ENCODE measurements at regions not wholly inside any gene's neighbourhood (a gene's known extent, or its start where the extent isn't known, plus 50 kb on each side); places are given as distances from the start of the nearest gene placed in this dataset.
"Not testable (repeated sequence)": the region's sequence is repeated elsewhere in the genome, so short reads cannot be mapped to it uniquely, and the experiment has no call there.

DNA sequence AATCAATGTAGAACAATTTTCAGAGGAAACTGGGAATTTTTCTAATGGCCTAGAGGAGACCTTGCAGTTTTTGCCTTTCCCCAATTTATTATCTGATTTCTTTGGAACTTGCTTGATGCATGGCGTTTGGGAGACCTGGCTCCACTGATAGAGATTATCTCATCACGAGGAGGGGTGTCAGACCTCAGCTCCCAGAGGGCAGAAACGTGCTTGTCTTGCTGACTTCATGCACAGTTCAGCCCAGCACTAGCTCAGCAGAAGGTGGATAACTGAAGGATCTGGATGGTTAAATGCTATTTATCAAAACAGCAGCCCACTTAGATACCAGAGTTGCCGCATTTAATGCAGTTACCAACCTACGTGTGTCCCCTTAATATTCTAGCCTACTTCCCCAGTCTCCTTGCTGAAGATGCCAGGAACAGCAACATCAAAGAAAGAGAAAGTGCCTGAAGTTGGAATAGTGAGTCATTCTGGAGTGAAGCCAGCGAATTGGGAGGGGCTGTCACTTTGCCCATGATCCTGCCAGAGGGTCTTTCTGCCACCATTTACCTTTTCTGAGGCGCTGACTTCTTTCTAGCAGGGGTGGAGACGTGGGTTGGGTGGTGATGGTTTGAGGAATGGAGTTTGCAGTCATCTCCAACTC is 133.5 kb upstream of the CADM1 start:
- no peak for DNase-seq

DNA sequence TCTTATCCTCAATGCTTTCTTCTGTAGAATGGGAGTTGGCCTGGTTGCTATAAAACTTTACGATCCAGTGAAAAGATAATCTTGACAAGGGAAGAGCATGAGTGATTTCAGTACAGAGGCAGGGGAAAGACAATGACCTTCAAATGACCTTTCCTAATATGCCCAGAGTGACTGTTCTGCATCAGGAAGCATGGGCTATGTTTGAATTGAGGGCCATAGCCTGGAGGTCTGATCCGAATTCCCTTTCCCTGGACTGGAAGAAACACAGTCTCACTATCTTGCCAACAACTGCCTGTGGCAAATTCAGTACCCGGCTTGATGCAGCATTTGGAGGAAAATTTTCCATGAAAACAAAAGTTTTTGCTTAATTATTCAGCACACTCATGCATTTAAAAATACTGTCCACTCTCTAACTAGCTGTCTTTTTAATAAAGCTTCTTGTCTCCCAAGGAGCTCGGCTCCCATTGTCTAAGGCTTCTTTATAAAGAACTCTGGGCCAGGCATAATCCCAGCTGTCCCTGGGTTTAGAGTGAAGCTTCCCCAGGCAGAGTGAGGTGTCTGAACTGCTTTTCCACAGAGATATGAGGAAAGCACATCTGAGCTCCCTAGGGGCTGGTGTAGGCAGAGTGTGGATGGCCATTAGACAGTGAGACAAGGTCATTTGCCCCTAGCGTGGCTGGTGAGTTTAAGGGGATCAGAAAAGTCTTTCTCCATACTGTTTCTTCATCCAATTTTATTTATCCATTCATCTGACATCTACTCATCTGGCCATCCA is 132.7 kb upstream of the CADM1 start:
- DNase-seq = no peak

DNA sequence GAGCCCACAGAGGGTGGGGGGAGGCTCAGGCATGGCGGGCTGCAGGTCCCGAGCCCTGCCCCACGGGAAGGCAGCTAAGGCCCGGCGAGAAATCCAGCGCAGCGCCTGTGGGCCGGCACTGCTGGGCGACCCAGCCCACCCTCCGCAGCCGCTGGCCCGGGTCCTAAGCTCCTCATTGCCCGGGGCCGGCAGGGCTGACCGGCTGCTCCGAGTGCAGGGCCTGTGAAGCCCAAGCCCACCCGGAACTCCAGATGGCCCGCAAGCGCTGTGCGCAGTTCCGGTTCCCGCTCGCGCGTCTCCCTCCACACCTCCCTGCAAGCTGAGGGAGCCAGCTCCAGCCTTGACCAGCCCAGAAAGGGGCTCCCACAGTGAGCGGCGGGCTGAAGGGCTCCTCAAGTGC is 129.8 kb upstream of the CADM1 start:
- DNase-seq = not testable (repeated sequence)

DNA sequence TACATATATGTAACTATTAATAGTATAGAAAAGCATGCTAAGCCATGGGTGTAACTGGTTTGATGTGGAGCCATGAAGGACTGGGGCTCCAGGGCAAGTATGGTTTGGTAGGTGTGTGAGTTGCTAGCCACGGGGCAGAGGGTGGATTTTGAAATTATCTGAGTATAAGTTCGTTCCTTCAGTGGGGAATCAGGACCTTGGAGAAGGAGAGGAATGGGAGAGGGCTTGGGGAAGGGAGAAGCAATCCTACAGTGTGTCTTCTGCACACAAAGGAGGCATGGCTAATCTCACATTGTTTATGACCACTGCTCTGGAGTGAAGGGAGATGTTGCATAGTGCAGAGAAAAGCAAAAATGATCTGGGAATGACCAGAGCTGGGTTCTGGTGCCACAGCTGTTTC is 127.8 kb upstream of the CADM1 start:
- no peak for DNase-seq

DNA sequence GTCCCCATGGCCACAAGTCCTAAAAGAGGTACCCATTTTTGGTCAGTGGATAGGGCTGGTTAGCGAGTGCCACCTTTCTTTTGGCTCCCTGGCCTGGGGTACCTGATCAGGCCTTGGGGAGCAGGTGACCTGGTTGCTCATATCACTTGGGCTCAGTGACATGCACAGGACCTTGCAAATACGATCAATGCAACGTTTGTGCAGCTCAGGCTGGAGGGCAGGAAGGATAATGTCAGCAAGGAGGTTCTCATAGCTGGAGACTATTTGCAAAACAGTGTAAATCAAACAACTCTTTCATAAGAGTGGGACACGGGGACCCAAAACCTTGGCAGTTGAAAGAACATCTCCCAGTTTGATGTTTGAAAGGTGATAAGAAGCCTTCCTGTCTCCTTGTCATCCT is 127.4 kb upstream of the CADM1 start:
- no peak for DNase-seq

DNA sequence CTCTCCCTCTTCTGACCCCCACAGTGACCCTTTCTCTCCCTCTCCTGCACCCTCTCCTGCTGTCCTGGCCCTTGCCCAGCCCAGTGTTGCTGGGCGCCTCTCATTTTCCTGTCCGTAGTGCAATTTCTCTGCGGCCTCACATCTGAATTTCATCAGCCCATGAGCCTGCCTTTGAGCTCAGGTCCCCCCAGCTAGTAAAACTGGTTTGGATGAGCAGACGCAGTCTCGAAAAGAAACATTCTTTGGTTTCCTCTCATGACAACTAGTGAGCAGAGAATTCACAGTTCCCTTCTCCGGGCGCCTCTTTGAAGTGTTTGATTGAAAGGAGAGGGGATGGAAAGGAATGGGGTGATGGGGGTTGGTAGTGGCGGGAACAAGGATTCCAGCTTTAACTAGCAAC is 126.0 kb upstream of the CADM1 start:
- DNase-seq = no peak

DNA sequence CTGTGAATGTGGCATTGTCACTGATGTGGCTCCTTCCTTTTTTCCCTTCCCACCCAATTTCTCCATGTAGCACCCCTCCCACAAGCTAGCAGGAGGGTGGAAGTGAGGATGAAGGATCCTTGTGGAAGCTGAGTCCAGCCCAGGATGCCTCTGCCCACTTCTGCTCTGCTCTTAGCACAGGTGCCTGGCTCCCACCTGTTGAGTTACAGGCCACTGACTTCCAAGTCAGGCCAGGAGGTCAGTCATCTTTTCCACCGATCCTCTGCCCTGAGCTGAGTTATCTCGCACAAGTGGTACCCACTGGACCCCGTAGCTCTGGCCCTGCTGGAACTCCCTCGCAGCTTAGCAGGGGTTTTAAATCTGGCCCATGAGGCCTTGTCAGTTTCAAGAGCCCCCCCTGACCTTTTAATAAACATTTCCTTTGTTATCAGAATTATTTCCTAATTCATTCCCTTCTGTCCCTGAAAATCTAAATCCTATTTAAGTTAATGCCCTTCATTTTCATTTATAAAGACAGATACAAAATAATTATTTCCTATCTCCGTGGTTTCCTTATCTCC is 125.3 kb upstream of the CADM1 start:
- no peak for DNase-seq

DNA sequence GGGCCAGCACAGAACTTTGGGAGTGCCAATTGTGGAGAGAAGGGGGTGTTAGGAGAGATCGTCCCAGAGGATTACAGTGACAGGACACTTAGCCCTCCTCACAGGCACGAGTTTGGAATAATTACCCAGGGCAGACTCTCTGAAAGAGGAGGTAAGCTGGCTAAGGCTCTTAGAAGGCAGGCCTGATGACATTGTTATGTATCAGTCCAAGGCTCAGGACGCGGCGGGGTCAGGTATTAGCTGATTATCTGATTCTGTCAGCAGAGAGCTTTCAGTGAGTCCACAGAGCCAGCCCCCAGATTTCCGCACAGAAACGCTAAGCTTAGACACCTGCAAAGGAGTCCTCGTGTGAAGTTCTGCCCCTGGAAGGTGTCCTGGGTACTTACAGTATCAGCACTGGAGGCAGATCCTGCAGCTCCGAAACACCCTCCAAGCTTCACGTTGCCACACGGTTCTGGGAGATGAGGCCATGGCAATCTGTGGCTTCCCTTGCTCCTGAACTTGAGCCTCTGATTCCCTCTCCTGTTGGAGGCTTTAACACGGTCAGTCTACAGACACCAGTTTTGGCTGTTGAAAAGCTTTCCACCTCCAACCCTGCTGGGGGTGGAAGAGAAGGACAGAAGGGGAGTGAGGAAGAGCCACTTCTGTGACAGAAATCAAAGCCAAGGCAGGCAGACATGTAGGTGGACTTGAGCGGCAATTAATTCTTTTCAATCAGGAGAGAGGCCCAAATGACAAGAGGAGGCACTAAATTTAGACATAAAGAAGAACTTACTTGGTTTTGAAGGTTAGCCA is 123.6 kb upstream of the CADM1 start:
- DNase-seq = no peak

DNA sequence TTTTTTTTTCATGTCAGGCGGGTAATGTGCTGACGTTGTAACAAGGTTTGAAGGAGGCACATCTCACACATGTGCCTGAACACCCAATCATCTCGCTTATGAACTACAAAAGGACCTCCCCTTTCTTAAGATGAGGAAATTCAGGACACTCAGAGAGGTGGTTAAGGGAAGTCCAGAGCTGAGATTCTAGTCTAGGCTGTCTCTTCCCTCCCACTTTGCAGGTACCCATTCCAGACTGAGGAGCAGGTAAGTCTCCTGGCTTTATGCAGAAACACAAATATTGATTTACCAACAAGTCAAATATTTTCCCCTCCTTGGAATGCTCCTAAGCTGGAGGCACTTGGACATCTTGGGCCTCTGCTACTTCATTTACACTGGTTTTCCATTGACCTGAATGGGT is 122.9 kb upstream of the CADM1 start:
- no peak for DNase-seq

DNA sequence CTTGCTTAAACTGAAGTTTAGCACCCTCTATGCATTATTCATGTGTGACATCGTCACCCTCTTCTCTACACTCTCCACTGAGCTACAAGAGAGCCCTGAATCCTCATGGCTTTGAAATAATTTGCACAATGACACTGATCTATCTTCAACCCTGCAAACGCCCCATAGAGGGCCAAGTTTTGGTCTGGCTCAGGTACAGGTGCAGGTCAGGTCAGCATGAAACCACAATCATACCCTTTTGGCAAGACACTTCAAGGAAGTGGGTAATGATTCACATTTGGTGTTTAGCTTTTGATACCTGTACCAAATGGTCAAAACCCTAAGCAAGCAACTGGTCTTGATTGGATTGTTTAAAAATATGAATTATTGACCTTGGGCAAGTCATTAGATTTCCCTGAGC is 122.2 kb upstream of the CADM1 start:
- DNase-seq = no peak

DNA sequence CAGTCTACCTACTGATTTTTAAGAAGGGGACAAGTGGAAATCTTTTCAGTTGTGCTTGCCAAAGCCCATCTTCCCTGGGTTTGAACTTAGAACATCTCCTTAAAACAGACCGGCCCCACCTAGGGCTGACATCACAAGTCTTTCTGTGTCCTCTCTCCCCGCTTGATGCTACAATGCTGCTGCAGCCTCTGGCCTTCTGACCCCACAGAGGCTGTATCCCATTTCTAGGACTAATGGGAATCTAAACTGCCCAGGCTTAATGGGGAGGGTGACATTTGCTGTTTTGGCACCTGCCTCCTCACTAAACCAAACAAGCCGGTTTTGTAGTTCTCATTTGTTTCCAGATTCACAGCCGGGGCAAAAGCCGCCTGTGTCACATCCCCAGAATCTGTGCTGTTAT is 121.3 kb upstream of the CADM1 start:
- no peak for DNase-seq

DNA sequence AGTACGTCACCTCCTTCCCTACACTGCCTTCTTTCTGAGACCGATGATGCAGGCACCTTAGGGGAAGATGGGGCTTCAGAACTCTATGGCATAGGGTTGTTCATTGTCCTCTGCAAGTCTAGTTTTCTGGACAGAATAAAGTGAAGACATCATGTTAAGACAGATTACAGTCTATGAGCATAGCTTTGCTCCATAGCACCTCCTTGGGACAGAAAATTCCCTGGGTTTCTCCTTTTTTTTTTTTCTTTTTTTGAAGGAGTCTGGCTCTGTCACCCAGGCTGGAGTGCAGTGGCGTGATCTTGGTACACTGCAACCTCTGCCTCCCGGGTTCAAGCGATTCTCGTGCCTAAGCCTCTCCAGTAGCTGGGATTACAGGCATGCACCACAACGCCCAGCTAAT is 119.8 kb upstream of the CADM1 start:
- DNase-seq = no peak

DNA sequence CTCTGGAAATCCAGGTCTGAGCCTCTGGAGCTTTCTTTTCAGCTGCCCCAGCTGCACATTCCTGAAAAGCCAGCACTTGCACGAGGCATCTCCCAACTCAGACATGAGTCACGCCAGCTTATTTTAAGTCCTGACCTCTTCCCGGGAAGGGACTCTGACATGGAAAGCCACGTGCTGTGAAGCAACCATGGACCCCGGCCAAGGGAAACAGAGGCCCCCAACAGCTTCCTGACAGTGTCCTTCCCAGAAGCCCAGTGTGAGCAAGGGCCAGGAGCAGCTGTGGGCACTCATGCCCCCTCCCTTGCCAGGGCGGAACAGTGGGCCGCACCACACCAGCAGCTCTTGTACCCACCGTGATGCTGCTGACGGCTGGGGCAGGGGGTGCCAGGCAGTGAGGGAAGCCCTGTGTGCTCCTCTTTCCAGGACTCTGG is 118.8 kb upstream of the CADM1 start:
- peak; percentile 82 for DNase-seq

DNA sequence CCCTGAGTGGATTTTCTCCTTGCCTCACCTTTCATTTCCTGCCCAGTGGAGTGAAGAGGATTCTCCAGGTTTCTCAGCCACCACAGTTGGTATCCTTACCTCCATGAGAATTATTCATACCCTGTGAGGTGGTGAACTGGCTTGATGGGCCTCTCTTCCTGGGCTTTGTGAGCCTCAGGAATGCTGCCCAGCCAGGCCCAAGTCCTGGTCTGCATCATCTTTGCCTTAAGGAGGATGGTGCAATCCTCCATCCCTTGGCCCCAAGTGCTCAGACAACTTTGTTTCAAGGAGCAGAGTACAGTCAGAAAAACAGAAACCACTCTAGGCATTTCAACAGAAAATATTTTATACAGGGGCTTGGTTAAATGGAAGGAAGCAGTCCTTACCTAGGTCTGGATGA is 114.2 kb upstream of the CADM1 start:
- DNase-seq = no peak

DNA sequence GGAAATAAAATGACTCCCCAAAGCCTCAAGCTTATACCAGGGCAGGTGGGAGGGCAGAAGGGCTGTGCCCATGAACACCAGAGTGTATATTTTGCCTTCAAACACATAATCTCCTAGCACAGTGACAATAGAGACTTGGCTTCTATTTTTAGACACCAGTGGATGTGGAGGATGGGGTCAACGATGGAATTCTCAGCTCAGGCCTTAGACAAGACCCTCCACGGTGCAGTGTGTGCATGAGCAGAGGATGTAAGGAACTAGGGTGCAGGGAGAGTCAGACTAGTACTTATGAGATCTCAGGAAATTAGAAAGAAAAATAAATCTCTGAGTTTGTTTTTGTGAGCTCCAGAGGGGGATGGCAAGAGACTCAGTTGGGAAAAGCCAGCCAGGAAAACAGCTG is 113.6 kb upstream of the CADM1 start:
- peak; percentile 6 for DNase-seq

DNA sequence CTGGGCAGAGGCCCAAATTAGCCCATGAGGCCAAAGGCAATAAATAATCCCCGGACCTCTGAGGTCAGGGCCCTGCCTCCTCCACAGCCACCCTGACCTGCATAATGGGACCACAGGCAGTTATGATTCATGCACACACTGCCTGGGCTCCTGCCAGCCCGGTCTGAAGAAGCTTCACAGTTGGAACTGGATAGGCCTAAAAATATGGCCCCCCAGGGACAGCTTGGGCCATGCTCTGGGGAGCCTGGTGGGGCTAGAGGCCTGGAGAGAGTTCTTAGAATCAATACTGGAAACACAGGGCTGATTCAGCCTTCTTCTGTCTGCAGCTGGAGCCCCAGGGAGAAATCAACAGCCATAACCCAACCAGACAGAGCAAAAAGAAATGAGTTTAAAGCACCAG is 112.8 kb upstream of the CADM1 start:
- peak; percentile 17 for DNase-seq

DNA sequence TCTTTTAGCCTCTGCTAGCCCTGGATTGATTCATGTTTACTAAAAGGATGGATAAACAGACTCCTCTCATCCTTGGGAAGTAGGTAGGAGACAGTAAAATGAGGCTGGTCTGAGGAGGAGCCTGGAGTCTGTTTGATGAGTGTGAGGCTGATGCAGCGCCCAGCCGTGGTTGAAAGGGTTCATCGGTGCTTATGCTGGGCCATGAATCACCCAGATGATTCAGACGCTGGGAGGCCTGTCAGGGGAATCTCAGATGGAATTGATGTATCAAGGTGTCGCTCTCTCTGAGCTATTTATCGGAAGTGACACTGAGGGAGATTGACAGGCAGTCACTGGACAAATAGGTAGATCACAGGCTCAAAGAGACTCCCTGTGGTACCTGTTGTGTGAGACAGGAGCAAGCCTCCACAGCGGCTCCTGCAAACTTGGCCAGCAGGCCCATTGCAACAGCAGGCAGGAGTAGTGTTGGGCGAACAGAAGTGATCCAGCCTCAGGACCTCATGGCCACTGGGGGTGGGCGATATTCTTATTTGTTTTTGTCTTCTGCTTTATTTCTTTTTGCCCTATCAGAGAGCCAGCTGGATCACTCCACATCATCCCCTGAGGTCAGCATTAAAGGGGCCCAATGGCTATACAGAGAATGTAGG is 109.9 kb upstream of the CADM1 start:
- DNase-seq = peak; percentile 10

DNA sequence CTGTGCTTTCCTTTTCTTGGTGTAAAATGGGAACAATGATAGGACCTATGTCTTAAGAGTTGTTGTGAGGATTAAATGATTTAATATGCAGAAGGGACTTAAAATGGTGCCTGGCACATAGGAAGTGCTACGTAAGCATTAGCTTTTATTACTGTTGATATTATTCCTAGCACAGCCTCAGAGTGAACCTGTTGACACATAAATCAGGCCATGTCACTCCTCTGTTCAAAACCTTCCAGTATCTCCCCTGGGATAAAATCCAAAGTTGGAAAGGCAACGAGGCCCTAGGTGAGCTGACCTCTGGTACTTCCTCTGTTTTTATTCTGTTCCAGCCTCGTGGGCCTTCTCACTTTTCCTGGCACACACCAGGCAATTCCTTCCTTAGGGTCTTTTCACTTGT is 108.8 kb upstream of the CADM1 start:
- no peak for DNase-seq

DNA sequence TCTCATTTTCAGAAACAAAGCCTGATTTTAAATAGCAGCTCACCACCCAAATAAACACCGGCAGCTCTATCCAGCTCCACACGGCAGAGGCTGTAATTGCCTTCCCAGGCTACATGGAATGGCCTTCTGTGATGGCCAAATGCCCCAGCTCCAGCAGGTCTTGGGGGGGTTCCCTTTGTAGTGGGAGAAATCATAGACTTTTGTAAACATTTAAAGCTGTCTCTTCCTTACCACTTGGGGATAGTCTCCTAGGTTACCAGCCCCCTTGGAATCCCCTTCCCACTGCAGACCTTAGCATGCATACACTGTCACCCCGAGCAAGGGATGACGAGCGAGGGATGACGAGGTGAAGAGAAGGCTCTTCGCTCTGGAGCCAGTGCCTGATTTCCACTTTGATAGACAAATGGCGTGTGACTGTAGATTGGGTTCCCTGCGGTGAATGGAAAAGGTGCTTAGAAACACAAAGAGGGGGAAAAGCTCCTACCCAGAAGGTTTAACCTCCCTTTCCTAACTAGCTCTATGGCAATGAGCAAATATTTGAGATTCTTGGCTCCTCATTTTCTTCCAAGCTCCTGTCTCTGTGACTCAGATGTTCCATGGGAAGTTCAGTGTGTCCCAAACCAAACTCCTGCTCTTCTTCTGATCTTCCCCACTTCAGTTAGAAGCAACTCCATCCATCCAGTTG is 108.0 kb upstream of the CADM1 start:
- DNase-seq = no peak

DNA sequence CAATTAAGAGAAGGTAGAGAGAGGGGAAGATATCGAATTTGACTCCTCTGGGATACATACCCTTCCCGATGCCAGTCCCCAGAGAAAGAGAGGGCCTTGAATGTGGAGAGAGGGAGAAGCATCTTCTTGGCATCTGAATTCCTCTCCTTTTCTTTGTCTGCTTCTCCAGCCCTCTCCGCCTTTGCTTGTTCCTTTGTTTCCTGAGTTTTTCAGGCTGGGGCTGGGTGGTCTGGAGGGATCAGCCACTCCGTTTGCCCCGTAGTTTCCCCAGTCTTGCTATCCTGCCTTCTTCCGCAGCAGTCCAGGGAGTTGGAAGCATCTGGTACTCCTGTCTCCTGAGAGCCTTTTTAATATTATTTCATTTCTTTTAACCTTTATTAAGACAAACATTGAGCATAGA is 107.1 kb upstream of the CADM1 start:
- DNase-seq = no peak

DNA sequence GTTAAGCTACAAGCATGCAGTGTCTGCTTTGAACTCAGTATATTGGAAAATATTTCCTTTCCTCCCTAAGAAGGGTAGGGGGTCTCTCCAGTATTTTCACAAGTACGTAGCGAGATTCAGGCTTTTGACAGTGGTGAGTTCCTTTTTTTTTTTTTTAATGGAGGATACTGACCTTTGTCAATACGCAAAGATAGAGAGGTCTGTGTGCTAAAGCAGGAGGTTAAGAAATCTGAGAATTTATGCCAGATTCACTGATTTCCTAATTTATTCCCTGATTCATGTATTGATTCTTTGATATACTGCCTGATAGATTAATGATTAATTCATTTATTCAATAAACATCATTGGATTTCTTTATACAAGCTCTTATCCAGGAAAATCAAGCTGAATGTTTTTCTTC is 106.7 kb upstream of the CADM1 start:
- no peak for DNase-seq

DNA sequence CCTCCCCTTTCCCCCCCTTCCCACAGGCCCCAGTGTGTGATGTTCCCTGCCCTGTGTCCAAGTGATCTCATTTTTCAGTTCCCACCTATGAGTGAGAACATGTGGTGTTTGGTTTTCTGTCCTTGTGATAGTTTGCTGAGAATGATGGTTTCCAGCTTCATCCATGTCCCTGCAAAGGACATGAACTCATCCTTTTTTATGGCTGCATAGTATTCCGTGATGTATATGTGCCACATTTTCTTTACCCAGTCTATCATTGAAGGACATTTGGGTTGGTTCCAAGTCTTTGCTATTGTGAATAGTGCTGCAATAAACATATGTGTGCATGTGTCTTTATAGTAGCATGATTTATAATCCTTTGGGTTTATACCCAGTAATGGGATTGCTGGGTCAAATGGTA is 106.0 kb upstream of the CADM1 start:
- not testable (repeated sequence) for DNase-seq
